ENCODE measurements at regions not wholly inside any gene's neighbourhood (a gene's known extent, or its start where the extent isn't known, plus 50 kb on each side); places are given as distances from the start of the nearest gene placed in this dataset.

DNA sequence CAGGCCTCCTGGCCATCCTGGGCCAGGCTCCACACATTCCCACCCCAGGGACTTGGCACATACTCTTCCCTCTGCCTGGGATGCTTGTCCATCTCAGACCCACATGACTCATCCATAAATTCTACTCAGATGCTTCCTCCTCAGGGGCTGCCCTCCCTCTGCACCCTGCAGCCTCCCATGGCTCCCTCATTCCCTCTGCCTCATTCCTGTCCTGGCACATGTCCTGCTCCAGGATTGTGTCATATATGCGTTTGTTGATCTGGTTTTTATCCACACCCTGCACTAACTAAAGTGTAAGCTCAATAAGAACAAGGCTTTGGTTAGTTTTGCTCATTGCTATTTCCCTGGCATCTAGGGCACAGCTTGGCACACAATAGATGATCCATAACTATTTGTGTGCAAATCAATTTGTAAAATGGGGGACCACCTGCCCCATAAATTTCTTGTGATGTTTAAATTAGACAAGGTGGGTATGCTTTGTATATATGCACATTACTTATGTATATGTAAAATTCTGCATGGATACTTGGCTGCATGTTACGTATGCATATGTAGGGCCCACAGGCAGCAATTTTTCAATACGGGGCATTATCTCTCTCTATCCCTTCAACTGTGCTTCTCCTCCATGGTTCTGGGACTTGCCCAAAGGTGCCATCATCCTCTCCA is 191.4 kb downstream of the PTPRU start:
- TF ChIP-seq POLR2A (IDR thresholded peaks at IDR 0.05) (no peak), CTCF (IDR thresholded peaks at IDR 0.05) (no peak)
- intact Hi-C loops (cut with DNase I), result no loop called here
- H3K4me3 ChIP-seq (replicated peaks in 1 of 3), result no peak overlapping the region
- no peaks in the 10 kb centered on the region for H3K9me3 ChIP-seq
- H3K27me3 ChIP-seq, result no peaks in the 10 kb centered on the region
- no peak for DNase-seq
- no peaks in the 10 kb centered on the region for H3K36me3 ChIP-seq
- no peak overlapping the region for H3K27ac ChIP-seq
- 74 to 92% methylated on average over 3 of the region's 3 CpGs for WGBS, 2 donors
- H3K4me1 ChIP-seq, result no peaks in the 10 kb centered on the region

DNA sequence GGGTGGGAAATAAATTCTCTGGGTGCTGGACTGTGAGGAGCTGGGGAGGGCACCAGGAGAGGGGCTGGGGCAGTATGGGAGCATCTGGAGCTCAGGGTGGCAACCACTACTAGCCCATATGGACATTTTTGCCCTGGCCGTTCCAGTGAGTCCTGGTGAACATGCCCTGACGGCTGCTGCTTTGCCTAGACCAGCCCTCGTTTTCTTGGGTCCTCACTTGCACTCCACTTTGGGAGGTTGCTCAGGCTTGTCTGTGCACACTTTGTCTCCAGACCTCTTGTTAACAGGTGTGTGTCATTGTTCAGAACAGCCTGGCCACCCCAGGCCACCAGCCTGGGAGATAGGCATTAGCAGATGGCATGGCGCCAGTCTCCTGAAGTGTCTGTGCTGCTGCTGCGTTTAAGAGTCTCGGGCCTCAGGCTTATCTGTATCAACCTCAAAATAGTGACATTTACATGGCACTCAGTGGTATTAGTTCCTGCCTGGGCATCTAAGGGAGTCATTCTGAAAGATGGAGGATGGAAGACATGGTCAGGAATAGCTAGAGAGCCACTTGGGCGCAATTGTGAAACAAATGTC is 190.5 kb downstream of the PTPRU start:
- H3K27me3 ChIP-seq, result no peaks in the 10 kb centered on the region
- no peaks in the 10 kb centered on the region for H3K4me1 ChIP-seq
- no peaks in the 10 kb centered on the region for H3K9me3 ChIP-seq
- WGBS, 2 donors, result 60 to 67% methylated on average over 6 to 7 of the region's 7 CpGs
- H3K4me3 ChIP-seq (replicated peaks in 1 of 3), result no peak overlapping the region
- no peak overlapping the region for H3K27ac ChIP-seq
- intact Hi-C loops (cut with DNase I), result no loop called here
- DNase-seq, result peak; percentile 6 to 15
- TF ChIP-seq POLR2A (IDR thresholded peaks at IDR 0.05) (no peak), CTCF (IDR thresholded peaks at IDR 0.05) (no peak)
- H3K36me3 ChIP-seq, result no peaks in the 10 kb centered on the region

- TF ChIP-seq POLR2A (IDR thresholded peaks at IDR 0.05), result no peak
- TF ChIP-seq CTCF (IDR thresholded peaks at IDR 0.05), result no peak
- no peak for DNase-seq
- H3K36me3 ChIP-seq, result no peaks in the 10 kb centered on the region
- intact Hi-C loops (cut with DNase I), result no loop called here
- no peaks in the 10 kb centered on the region for H3K9me3 ChIP-seq
- H3K4me3 ChIP-seq (replicated peaks in 1 of 3), result no peak overlapping the region
- 90 to 94% methylated on average over 2 of the region's 2 CpGs for WGBS, 2 donors
- H3K27me3 ChIP-seq, result no peaks in the 10 kb centered on the region
- no peak overlapping the region for H3K27ac ChIP-seq
- no peaks in the 10 kb centered on the region for H3K4me1 ChIP-seq
Measured at GRCh38 chr1:29425631-29426030, 189.3 kb downstream of the PTPRU start.

GRCh38 chr1:29424266-29424665 is 187.9 kb downstream of the PTPRU start:
- H3K36me3 ChIP-seq, result no peaks in the 10 kb centered on the region
- H3K27me3 ChIP-seq, result no peaks in the 10 kb centered on the region
- 55 to 59% methylated on average over 2 of the region's 2 CpGs for WGBS, 2 donors
- DNase-seq, result no peak
- TF ChIP-seq POLR2A (IDR thresholded peaks at IDR 0.05) (no peak), CTCF (IDR thresholded peaks at IDR 0.05) (no peak)
- intact Hi-C loops (cut with DNase I), result no loop called here
- no peak overlapping the region for H3K27ac ChIP-seq
- no peaks in the 10 kb centered on the region for H3K9me3 ChIP-seq
- no peaks in the 10 kb centered on the region for H3K4me1 ChIP-seq
- no peak overlapping the region for H3K4me3 ChIP-seq (replicated peaks in 1 of 3)

DNA sequence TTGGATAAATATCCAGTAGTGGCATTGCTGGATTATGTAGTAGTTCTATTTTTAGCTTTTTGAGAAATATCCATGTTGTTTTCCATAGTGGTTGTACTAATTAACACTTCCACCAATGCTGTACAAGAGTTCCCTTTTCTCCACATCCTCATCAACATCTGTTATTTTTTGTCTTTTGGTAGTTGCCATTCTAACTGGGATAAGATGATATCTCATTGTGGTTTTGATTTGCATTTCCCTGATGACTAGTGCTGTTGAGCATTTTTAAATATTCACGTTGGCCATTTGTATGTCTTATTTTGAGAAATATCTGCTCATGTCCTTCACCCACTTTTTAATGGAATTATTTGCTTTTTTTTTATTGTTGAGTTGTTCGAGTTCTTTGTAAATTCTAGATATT is 183.9 kb downstream of the PTPRU start:
- no peak for DNase-seq

More for the DNA sequence above, 183.9 kb downstream of the PTPRU start:
- Histone ChIP-seq H3K4me1 (no peaks in the 10 kb centered on the region), H3K27me3 (no peaks in the 10 kb centered on the region), H3K36me3 (no peaks in the 10 kb centered on the region), H3K9me3 (no peaks in the 10 kb centered on the region), H3K27ac (no peak overlapping the region), H3K4me3 (replicated peaks in 1 of 3) (no peak overlapping the region)
- WGBS, 2 donors, result 72 to 84% methylated on average over 2 of the region's 2 CpGs
- intact Hi-C loops (cut with DNase I), result no loop called here
- TF ChIP-seq POLR2A (IDR thresholded peaks at IDR 0.05) (no peak), CTCF (IDR thresholded peaks at IDR 0.05) (no peak)

Data from thyroid gland (tissue), 4 donors.